ENCODE measurements at regions not wholly inside any gene's neighbourhood (a gene's known extent, or its start where the extent isn't known, plus 50 kb on each side); places are given as distances from the start of the nearest gene placed in this dataset.

DNA sequence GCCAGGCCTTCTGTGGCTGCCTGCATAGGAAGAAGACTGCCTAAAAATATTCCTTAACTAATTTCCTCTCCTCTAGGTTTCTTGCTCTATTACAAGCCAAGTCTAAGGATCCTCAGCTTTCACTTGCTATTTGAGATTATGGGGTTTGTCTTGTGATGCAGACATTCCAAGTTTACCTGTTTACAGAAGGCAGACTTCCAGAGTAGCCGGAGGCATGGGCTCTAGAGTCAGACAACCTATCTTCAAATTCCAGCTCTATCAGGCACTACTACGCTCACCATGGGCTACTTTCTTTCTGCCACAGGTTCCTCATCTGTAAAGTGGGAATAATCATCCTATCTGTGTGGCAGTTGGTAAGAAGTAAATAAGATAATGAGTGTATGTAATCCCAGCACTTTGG, 95.6 kb upstream of the BCL6 start:
- H3K27me3 ChIP-seq = no peaks in the 10 kb centered on the region
- H3K36me3 ChIP-seq = no peaks in the 10 kb centered on the region
- TF ChIP-seq, protein P1, sequence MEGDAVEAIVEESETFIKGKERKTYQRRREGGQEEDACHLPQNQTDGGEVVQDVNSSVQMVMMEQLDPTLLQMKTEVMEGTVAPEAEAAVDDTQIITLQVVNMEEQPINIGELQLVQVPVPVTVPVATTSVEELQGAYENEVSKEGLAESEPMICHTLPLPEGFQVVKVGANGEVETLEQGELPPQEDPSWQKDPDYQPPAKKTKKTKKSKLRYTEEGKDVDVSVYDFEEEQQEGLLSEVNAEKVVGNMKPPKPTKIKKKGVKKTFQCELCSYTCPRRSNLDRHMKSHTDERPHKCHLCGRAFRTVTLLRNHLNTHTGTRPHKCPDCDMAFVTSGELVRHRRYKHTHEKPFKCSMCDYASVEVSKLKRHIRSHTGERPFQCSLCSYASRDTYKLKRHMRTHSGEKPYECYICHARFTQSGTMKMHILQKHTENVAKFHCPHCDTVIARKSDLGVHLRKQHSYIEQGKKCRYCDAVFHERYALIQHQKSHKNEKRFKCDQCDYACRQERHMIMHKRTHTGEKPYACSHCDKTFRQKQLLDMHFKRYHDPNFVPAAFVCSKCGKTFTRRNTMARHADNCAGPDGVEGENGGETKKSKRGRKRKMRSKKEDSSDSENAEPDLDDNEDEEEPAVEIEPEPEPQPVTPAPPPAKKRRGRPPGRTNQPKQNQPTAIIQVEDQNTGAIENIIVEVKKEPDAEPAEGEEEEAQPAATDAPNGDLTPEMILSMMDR (IDR thresholded peaks at IDR 0.05) = no peak
- peaks cover 0 to 2% of the 10 kb centered on the region in 2 experiments for H3K4me1 ChIP-seq (ENCODE audit: control insufficient read depth in 1 of 2, insufficient read depth in 1 of 2, low read depth in 1 of 2, low read length in 1 of 2)
- H3K4me3 ChIP-seq (ENCODE audit: low read depth in 1 of 2, low read length in 1 of 2) = no peak overlapping the region
- H3K27ac ChIP-seq = no peak overlapping the region
- no peaks in the 10 kb centered on the region for H3K9me3 ChIP-seq

DNA sequence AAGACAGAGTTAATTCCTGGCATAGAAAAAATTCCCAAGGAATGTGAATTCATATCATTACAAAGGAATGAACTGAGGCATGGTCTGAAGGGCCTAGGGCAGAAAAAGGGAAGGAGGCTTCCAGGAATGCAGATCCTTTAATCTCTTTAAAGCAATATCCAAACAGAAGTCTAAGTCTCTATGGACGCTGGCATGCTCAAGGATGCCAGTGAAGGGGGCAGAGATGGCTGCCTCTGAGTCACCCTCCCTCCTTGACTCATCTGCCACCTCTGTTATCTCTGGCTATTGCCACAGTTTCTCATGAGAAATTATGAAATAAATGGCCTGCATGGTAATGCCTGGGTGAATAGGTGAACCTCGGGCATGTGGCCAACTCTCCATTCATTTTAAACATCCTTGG, 96.3 kb upstream of the BCL6 start:
- Histone ChIP-seq H3K36me3 (no peaks in the 10 kb centered on the region), H3K9me3 (no peaks in the 10 kb centered on the region), H3K27me3 (no peaks in the 10 kb centered on the region), H3K4me1 (ENCODE audit: control insufficient read depth in 1 of 2, insufficient read depth in 1 of 2, low read depth in 1 of 2, low read length in 1 of 2) (peaks cover 0 to 3% of the 10 kb centered on the region in 2 experiments), H3K27ac (no peak overlapping the region), H3K4me3 (ENCODE audit: low read depth in 1 of 2, low read length in 1 of 2) (no peak overlapping the region)
- TF ChIP-seq, protein P1 (IDR thresholded peaks at IDR 0.05) = no peak

DNA sequence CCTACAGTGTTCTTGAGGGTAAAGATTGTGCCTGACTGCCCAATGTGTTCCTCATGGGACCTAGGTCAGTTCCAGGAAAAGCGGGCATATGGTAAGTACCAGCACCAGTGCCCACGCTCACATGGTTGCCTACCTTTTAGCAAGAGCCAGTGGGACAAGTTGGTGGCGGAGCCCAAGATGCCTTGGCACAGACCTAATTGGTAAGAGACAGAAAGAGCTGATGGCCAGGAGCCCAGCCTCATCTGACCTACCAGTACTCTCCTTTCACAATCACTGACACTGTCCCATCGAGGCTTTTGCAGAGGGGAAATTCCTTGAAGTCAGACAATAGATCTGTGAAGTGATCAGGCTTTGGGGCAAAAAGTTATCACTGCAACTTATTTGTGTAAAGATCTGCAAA, 98.4 kb upstream of the BCL6 start:
- H3K36me3 ChIP-seq = no peaks in the 10 kb centered on the region
- TF ChIP-seq, protein P1 (IDR thresholded peaks at IDR 0.05) = no peak
- no peak overlapping the region for H3K27ac ChIP-seq
- no peak overlapping the region for H3K4me3 ChIP-seq (ENCODE audit: low read depth in 1 of 2, low read length in 1 of 2)
- H3K27me3 ChIP-seq = no peaks in the 10 kb centered on the region
- H3K4me1 ChIP-seq (ENCODE audit: control insufficient read depth in 1 of 2, insufficient read depth in 1 of 2, low read depth in 1 of 2, low read length in 1 of 2) = peaks cover 11 to 16% of the 10 kb centered on the region in 2 experiments
- no peaks in the 10 kb centered on the region for H3K9me3 ChIP-seq

DNA sequence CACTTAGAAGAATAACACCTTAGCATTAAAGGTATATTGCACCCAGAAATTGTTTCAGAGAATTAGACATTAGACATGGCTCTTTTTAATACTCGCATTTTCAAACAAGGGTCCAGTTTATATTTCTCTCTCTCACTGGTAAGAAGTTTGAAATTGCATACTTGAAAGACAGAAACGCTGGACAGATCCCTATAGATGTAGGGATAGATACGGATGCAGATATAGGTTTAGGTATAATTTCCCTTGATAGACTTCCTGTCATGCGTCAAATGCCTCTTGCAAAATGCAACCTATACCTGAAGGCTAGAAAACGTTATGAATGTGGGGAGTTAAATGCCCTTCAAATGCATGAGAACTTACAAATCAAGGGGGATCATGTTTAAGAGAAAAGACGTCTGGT, 99.4 kb upstream of the BCL6 start:
- no peak overlapping the region for H3K27ac ChIP-seq

DNA sequence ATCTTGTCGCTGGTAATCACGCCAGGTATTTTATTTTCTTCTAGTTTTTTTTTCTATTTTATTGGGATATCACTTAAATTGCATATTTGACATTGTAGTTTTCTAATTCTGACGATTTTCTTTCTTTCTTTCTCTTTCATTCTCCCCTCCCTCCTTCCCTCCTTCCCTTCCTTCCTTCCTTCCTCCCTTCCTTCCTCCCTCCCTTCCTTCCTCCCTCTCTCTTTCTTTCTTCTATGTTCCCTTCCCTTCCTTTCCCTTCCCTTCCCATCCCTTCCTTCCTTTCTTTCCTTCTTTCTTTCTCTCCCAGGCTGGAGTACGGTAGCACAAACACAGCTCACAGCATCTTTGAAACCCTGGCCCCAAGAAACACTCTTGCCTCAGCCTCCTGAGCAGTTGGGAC, 100.6 kb upstream of the BCL6 start:
- H3K27ac ChIP-seq = no peak overlapping the region
- H3K9me3 ChIP-seq = no peaks in the 10 kb centered on the region
- H3K27me3 ChIP-seq = no peaks in the 10 kb centered on the region
- peaks cover 32 to 38% of the 10 kb centered on the region in 2 experiments for H3K4me1 ChIP-seq (ENCODE audit: control insufficient read depth in 1 of 2, insufficient read depth in 1 of 2, low read depth in 1 of 2, low read length in 1 of 2)
- TF ChIP-seq, protein P1 (IDR thresholded peaks at IDR 0.05) = no peak
- H3K36me3 ChIP-seq = no peaks in the 10 kb centered on the region
- H3K4me3 ChIP-seq (ENCODE audit: low read depth in 1 of 2, low read length in 1 of 2) = no peak overlapping the region

More for the DNA sequence above, 99.4 kb upstream of the BCL6 start:
- TF ChIP-seq, protein P1 (IDR thresholded peaks at IDR 0.05) = no peak
- H3K9me3 ChIP-seq = no peaks in the 10 kb centered on the region
- H3K4me1 ChIP-seq (ENCODE audit: control insufficient read depth in 1 of 2, insufficient read depth in 1 of 2, low read depth in 1 of 2, low read length in 1 of 2) = peaks cover 21 to 27% of the 10 kb centered on the region in 2 experiments
- H3K27me3 ChIP-seq = no peaks in the 10 kb centered on the region
- H3K36me3 ChIP-seq = no peaks in the 10 kb centered on the region
- no peak overlapping the region for H3K4me3 ChIP-seq (ENCODE audit: low read depth in 1 of 2, low read length in 1 of 2)

DNA sequence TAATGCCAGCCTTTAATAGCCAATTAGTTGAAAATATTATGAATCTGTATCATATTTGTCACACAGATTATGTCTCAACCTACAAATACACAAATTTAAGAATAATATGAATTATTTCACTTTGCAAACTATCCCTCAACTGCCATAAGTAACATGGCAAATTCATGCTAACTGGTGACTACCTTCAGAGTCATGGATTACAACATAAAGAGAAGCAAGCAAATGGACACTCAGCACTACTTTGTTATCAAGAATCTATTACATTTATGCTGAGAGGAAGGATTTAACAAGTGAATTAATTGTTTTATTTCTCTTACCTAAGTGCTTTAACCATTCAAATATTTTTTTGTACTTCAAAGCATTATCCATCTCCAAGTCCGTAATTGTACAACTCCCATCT, 103.1 kb upstream of the BCL6 start:
- Histone ChIP-seq H3K27ac (peak overlapping the region; percentile 93), H3K9me3 (no peaks in the 10 kb centered on the region), H3K36me3 (no peaks in the 10 kb centered on the region), H3K4me3 (ENCODE audit: low read depth in 1 of 2, low read length in 1 of 2) (peak overlapping the region in 1 of 2 experiments; percentile 42), H3K4me1 (ENCODE audit: control insufficient read depth in 1 of 2, insufficient read depth in 1 of 2, low read depth in 1 of 2, low read length in 1 of 2) (peaks cover 58 to 64% of the 10 kb centered on the region in 2 experiments), H3K27me3 (no peaks in the 10 kb centered on the region)
- TF ChIP-seq, protein P1 (IDR thresholded peaks at IDR 0.05) = no peak

Measured in neutrophil (primary cell).